ENCODE measurements at regions not wholly inside any gene's neighbourhood (a gene's known extent, or its start where the extent isn't known, plus 50 kb on each side); places are given as distances from the start of the nearest gene placed in this dataset.

DNA sequence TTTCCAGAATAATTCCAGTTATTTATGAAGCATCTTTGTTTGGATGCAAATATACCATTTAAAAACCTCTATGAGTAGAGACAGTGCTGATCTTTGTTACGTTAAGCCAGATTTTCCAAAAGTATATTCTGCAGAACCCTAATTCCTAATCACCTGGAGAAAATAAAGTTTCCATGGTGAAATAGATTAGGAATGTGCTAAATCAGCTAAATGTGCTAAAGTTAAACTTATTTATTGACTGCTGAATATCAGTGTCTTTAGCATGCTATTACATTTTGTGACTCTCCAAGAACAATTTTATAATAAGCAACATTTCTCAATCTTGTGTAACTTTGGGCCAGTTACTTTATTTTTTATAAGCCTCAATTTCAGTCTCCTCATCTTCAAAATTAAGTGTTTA is 196.3 kb upstream of the NFIA start:
- no TSS peak for BruUV-seq (replicated peaks)
- TF ChIP-seq, protein P1, sequence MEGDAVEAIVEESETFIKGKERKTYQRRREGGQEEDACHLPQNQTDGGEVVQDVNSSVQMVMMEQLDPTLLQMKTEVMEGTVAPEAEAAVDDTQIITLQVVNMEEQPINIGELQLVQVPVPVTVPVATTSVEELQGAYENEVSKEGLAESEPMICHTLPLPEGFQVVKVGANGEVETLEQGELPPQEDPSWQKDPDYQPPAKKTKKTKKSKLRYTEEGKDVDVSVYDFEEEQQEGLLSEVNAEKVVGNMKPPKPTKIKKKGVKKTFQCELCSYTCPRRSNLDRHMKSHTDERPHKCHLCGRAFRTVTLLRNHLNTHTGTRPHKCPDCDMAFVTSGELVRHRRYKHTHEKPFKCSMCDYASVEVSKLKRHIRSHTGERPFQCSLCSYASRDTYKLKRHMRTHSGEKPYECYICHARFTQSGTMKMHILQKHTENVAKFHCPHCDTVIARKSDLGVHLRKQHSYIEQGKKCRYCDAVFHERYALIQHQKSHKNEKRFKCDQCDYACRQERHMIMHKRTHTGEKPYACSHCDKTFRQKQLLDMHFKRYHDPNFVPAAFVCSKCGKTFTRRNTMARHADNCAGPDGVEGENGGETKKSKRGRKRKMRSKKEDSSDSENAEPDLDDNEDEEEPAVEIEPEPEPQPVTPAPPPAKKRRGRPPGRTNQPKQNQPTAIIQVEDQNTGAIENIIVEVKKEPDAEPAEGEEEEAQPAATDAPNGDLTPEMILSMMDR (conservative IDR thresholded peaks at IDR 0.05; ENCODE audit: low read length), result no peak
- TF ChIP-seq EZH2phosphoT487 (IDR thresholded peaks at IDR 0.05; ENCODE audit: borderline replicate concordance, low read depth, low read length), result no peak
- H2AFZ ChIP-seq (ENCODE audit: low read length), result no peak overlapping the region
- H3K4me3 ChIP-seq (ENCODE audit: low read depth, low read length, poor library complexity, severe bottlenecking), result no peak overlapping the region
- H4K20me1 ChIP-seq (ENCODE audit: insufficient read depth, low read length), result no peaks in the 10 kb centered on the region
- ChIA-PET CTCF (ENCODE audit: unreplicated experiment) (no interaction called here), POLR2A (interaction anchor here (0.6 to 1.5 kb wide), 2 partner anchors 11 to 1042 kb away, joined by 3 read pairs; no protein-coding TSS in a partner anchor)
- no peaks in the 10 kb centered on the region for H3K9me2 ChIP-seq (ENCODE audit: insufficient read depth, low read length)
- H3K9me3 ChIP-seq (ENCODE audit: low read length), result no peaks in the 10 kb centered on the region
- no peak overlapping the region for H3K4me2 ChIP-seq (ENCODE audit: low read length)
- H3K4me1 ChIP-seq (ENCODE audit: insufficient read depth, low read length, poor library complexity, severe bottlenecking), result no peaks in the 10 kb centered on the region
- no peak overlapping the region for H3K27ac ChIP-seq (ENCODE audit: low read depth, low read length, poor library complexity, severe bottlenecking)
- no peaks in the 10 kb centered on the region for H3K36me3 ChIP-seq (ENCODE audit: insufficient read depth, low read length)
- intact Hi-C loops (cut with micrococcal nuclease; ENCODE audit: unreplicated experiment), result no loop called here
- H3K79me2 ChIP-seq (ENCODE audit: insufficient read depth, low read depth, low read length), result no peaks in the 10 kb centered on the region
- no peak for DNase-seq (ENCODE audit: low spot score)

DNA sequence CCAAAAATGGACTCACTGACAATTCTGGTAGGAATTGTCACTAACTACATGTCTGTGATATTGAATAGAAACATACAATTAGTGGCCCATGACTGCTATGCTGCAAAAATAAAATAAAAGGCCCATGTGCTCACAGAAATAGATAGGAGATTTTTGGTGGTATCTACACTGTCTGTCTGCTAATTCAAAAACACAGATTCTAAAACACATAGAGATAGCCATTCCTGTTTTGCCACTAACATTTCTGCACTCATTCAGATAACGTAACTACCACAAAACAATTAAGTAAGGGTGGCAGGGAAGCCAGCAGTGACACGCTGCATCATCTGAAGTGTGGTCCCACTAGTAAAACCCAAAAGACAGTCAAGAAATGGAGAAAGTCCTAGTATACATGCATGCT is 202.2 kb upstream of the NFIA start:
- Histone ChIP-seq H4K20me1 (ENCODE audit: insufficient read depth, low read length) (no peaks in the 10 kb centered on the region), H3K9me3 (ENCODE audit: low read length) (no peaks in the 10 kb centered on the region), H3K79me2 (ENCODE audit: insufficient read depth, low read depth, low read length) (no peaks in the 10 kb centered on the region), H3K9me2 (ENCODE audit: insufficient read depth, low read length) (no peaks in the 10 kb centered on the region), H3K27ac (ENCODE audit: low read depth, low read length, poor library complexity, severe bottlenecking) (no peak overlapping the region), H3K4me2 (ENCODE audit: low read length) (no peak overlapping the region), H3K4me1 (ENCODE audit: insufficient read depth, low read length, poor library complexity, severe bottlenecking) (no peaks in the 10 kb centered on the region), H3K4me3 (ENCODE audit: low read depth, low read length, poor library complexity, severe bottlenecking) (no peak overlapping the region), H2AFZ (ENCODE audit: low read length) (no peak overlapping the region), H3K36me3 (ENCODE audit: insufficient read depth, low read length) (no peaks in the 10 kb centered on the region)
- BruUV-seq (replicated peaks), result no TSS peak
- TF ChIP-seq, protein P1 (conservative IDR thresholded peaks at IDR 0.05; ENCODE audit: low read length), result no peak
- no peak for TF ChIP-seq EZH2phosphoT487 (IDR thresholded peaks at IDR 0.05; ENCODE audit: borderline replicate concordance, low read depth, low read length)
- no peak for DNase-seq (ENCODE audit: low spot score)
- CTCF ChIA-PET (ENCODE audit: unreplicated experiment), result no interaction called here
- POLR2A ChIA-PET, result no interaction called here
- intact Hi-C loops (cut with micrococcal nuclease; ENCODE audit: unreplicated experiment), result no loop called here

DNA sequence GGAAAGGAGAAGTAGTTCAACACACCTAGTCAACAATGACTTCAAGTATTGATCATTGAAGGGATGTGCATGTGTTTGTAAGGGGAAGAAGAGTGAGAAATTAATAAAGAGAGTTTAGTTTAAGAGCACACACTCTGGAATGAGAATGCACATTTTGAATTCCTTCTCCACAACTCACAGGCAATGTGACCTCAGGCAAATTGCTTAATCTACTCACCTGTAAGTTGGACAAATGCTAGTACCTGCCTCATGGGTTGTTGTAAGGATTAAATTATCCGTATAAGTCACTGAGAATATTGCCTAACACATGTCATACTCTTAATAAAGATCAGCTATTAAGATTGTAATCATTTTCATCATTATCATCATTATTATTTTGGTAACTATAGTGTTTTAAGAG is 204.0 kb upstream of the NFIA start:
- TF ChIP-seq, protein P1 (conservative IDR thresholded peaks at IDR 0.05; ENCODE audit: low read length), result no peak
- no peak for TF ChIP-seq EZH2phosphoT487 (IDR thresholded peaks at IDR 0.05; ENCODE audit: borderline replicate concordance, low read depth, low read length)
- H3K9me3 ChIP-seq (ENCODE audit: low read length), result no peaks in the 10 kb centered on the region
- no TSS peak for BruUV-seq (replicated peaks)
- H3K4me3 ChIP-seq (ENCODE audit: low read depth, low read length, poor library complexity, severe bottlenecking), result no peak overlapping the region
- DNase-seq (ENCODE audit: low spot score), result no peak
- H4K20me1 ChIP-seq (ENCODE audit: insufficient read depth, low read length), result no peaks in the 10 kb centered on the region
- H3K9me2 ChIP-seq (ENCODE audit: insufficient read depth, low read length), result no peaks in the 10 kb centered on the region
- H3K4me2 ChIP-seq (ENCODE audit: low read length), result no peak overlapping the region
- intact Hi-C loops (cut with micrococcal nuclease; ENCODE audit: unreplicated experiment), result no loop called here
- no peak overlapping the region for H2AFZ ChIP-seq (ENCODE audit: low read length)
- no peaks in the 10 kb centered on the region for H3K4me1 ChIP-seq (ENCODE audit: insufficient read depth, low read length, poor library complexity, severe bottlenecking)
- H3K36me3 ChIP-seq (ENCODE audit: insufficient read depth, low read length), result no peaks in the 10 kb centered on the region
- POLR2A ChIA-PET, result no interaction called here
- CTCF ChIA-PET (ENCODE audit: unreplicated experiment), result no interaction called here
- H3K27ac ChIP-seq (ENCODE audit: low read depth, low read length, poor library complexity, severe bottlenecking), result no peak overlapping the region
- no peaks in the 10 kb centered on the region for H3K79me2 ChIP-seq (ENCODE audit: insufficient read depth, low read depth, low read length)

All from OCI-LY7 (cell line).